ENCODE measurements at regions not wholly inside any gene's neighbourhood (a gene's known extent, or its start where the extent isn't known, plus 50 kb on each side); places are given as distances from the start of the nearest gene placed in this dataset.

DNA sequence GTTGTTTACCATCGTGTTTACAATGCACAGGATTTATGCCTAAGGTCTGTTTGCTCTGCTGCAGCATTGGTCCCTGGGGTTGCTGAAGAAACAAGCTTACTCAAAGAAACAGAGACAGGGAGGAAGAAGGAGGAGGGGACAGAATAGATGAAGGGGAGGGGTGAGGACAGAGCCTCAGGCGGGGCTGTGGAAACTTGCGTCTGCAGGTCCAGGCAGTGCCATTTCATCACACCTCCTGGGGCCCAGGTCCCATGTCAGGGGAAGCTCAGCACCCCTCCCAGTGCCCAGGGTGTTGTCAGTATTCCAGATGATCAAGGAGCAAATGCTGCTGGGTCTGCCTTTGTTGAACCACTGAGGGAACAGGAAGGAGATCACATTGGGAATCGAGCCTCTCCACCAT, 1406.8 kb downstream of the TBC1D22A start:
- no peak for DNase-seq

DNA sequence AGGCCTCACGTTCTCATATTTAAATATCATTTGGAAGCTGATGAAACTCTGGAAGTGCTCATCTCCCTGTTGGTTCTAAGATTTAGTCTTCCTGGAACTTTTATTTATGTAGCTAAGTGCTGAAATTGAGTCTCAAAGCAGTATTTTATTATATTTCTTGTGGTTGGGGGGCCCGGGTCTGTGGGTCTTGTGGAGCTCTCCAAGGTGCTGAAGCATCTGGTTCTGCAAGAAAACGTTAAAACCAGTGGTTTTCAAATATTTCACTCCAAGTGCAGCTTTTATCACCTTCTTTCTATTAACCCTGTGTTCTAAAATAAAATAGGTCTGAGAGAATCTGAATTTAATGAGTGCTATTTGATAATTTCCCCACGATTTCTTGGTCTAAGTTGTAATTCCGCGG, 1404.8 kb downstream of the TBC1D22A start:
- no peak for DNase-seq

DNA sequence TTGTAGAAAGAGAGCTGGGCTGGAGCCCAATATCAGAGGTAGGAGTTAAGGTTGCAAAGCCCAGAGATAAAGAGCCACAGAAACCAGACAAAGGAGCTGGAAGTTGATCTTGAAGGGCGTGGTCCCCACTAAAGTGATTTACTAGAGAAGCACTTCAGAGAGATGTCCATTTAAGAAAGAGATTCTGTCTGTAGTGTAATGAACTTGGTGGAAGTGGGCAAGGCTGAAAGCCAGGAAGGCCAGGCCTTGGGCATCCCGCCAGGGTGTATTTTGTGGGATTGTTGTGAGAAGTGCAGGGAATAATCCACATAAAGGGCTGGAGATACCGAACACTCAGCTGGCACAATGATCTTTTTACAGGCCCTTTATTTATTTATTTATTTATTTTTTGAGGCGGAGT, 1398.8 kb downstream of the TBC1D22A start:
- DNase-seq: no peak

DNA sequence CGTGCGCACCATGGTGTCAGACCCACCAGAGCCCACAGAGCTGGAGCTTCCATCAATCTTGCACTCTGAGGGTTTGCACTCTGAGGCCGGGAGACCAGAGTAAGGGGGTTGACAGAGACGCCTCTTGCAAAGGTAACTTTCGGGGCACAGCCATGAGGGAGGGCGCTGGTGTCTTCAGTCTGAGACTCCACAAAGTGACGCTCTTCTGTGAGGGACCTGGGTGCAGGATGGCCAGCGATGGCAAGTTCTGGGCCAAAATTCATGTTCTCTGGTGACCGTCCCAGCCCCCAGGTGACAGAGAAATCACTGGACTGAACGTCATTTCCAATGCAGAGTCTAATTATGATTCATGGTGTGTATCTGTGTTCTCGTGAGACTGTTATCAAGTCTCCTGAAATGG, 1395.2 kb downstream of the TBC1D22A start:
- no peak for DNase-seq

DNA sequence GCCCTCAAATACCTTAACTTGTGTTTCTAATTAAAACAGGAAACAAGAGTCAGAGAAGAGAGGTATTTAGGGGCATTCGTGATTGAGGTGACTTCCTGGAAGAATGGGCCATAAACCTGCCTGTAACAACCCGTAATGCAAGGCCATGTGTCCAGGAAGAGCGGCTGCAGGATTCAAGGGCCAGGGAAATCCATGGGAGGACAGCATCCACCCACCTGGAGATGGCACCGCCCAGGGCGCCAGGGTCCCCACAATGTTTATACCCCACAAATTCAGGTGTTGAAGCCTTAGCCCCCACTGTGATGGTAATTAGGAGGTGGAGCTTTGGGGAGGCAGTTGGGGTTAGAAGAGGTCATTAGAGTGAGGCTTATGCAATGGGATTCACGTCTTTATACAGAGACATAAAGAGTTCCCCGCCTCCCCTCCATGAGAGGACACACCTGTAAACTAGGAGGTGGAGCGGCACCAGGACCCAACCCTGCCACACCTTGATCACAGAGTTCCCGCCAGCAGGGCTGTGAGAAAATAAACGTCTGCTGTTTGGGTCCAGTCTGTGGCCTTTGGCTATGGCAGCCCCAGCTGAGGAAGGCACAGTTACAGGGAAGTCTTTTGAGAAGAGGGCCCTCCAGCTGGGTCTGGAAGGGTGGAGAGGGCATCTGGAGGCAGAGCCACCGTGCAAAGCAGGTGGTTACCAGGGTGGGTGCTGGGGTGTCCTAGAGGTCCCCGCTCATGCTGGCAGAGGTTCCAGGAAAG, 1394.3 kb downstream of the TBC1D22A start:
- DNase-seq: no peak

DNA sequence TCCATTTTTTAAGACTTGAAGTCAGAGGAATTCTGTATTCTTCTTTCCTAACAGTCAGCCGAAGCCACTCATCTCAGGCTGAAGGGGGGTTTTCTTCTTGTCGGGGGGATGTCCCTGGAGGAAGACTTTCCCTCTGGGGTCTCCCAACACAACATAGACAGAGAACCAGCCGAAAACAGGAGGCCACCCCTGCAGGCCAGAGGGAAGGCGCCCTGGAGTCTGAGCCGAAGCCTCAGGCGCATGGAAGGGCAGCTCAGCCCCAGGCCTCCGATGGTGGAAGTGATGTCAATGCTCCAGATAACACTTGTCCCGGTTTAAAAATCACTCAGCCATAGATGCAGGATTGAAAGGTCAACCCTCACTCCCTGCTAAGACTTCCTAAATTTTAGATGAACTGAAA, 1393.0 kb downstream of the TBC1D22A start:
- DNase-seq: no peak

DNA sequence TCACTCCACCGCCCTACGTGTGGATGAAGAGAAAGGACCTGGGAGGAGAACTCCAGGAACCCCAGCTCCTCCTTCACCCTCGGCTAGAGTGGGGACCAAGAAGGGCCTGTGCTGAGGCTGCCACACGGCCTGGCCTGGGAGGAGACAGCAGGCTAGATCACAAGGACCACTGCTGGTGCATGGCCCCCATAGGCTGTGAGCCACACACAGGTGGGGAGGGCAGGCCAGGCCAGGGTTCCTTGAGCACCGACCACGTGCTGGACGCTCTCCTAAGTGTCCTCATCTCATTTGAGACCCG, 1392.4 kb downstream of the TBC1D22A start:
- DNase-seq: no peak

DNA sequence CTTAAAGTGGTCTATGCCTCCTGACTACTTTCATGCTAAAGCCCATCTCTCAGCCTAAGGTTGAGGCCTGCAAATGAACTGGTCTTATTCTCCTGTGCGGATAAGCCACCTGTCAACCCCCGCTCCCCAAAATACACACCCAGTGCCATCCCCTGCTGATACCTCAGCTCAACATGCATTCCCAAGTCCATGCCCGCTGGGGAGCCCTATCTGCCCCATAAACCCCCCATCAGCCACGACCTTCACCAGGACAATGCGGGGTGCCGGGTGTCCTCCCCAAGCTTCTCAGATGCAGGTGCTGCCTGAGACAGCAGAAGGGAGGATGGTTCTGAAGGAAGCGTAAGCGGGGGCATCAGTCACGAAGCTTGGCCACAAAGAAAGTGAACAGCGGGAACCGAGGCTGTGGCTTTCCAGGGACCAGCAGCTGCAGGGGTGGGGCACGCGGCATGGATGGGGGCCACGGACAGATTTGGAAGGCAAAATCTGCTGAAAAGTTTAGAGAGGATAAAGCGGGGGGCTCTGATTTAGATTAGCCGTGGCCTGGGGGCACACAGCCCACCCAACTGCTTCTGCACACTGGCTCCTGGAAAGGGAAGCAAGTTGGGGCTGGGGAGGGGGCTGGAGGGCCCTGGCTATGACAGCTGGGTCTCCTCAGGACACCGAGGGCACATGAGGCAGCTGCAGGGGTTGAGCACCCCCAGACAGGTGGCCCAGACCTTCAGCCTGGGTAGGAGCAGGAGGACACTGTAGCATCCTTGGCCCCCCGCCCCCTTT, 1391.9 kb downstream of the TBC1D22A start:
- DNase-seq: no peak

DNA sequence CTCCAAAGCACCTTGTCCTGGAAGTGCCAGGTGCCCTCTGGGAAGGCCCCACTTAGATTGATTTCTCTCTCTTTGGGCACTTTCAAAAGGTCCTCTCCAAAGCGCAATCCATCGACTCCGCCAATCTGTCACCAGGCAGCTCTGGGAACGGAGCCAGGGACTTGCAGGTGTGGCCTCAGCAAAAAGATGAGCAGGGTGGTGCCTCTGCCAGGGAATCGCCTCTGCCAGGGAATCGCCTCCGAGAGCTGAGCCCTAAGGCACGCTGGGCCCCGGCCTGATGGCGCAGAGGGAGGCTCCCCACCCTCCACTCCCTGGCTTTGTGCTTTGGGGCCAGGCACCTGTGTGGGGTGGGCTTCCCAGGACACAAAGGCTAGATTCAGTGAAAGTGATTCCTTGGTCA, 1391.3 kb downstream of the TBC1D22A start:
- DNase-seq: no peak

DNA sequence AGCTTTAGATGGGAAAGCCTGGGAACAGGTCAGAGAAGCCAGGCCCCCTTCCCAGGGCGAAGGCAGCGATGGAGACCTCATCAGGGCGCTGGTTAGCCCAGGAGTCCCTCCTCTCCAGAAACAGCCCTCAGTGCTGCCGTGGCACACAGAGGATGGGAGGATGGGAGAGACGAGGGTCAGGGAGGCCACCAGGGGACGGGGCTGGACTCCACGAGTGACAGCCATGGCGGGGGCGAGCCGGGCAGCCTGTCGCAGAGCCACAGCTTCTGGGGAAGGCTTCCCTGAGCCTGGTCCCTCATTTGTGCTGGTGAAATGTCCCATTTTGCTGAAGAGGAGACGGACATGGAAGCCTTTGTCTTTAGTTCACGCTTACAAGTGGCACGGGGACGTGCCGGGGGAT, 1390.5 kb downstream of the TBC1D22A start:
- DNase-seq: no peak

DNA sequence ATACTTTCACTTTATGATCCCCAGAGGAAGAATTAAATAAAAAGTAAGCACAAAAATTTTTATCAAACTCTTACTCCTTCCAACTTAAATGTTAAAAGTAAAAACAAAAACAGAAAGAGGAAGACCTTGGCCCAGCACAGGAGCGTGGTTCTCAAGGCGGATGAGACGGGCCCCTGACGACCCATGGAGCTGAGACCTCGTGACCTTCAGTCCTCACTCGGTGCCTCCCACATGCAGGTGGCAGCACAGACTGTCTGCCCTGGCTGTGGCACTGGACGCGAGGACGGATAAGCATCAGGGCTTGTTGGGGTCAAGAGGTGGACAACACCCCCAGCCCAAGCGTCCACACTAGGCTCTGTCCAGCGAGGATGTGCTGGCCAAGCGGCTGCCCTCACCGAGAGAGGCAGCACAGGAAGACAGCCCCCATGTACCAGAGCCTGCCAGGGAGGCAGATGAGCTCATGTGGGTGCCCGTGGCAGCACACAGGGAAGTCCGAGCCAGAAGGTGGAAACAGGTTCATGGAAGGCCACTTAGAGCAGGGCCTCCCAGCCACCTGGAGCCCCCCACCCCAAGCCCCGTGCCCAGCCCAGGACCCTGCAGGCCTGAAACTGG, 1389.8 kb downstream of the TBC1D22A start:
- no peak for DNase-seq

DNA sequence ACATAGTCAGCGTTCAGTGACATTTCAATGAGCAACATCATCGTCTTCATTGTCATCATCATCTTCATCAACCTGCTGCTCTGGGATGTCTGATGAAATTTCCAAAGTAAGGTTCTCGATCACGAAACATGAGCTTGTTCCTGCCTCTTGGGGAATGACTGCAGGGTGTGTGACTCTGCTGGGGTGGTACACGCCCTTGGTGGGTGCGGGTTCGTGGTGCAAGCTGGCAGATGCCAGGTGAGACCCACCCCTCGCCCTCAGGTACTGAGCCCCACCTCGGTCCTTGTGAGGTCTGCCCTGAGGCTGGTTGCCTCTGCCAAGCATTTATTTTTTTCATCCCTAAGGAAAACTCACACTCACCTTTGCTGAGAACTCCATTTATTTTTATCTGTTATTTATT, 1389.2 kb downstream of the TBC1D22A start:
- no peak for DNase-seq

DNA sequence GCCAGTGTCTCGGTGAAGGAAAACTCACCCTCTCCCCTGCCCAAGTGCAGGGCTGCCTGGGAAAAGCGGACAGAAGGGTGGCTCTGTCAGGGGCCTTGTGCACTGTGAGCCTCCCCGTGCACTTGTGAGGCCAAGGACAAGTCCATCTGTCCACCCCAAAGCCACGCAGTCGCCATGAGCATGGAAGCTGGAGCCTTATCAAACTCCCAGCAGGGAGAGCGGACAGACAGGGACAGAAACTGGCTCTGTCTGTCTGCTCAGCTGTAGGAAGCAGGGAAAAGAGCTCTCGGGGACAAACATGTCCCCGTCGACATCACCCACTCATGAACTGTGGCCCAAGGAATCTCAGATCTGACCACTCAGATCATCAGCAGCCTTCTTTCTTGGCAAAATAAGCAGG, 1385.4 kb downstream of the TBC1D22A start:
- no peak for DNase-seq

DNA sequence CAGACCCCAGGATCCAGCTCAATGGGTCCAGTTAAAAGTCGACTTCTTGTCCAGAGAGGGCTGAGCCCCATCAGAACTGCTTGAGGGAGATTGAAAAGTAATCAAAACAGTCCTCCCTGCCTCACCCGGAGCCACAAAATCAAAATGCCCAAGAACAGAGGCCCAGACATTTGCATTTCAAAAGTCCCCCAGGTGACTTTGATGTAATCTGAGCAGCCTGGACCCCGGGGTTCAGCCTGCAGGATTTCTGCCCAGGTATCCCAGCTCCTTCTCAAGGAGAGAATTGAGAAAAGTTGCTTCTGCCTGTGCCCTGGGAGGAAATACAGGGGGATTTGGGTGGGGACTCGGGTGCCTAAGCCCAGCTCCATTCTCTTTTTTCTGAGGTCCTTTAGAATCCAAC, 1385.0 kb downstream of the TBC1D22A start:
- no peak for DNase-seq

DNA sequence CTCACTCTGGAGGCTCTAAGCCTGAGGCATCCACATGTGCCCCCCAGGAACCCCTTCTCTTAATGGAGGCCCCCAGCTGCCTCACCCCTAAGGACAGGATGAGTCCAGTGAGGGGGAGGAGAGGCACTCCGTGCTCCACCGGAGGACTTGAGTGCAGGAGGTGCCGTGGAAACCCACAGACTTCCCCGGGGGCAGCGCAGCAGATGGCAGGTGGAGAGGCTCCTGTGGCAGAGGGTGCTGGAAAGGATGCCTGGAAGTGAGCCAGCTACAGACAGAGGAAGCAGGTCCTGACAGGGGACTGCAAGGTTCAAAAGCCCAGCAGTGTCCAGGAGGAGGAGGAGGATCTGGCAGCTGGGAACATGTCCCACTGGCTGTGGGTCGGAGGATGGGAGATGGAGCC, 1384.0 kb downstream of the TBC1D22A start:
- DNase-seq: no peak

DNA sequence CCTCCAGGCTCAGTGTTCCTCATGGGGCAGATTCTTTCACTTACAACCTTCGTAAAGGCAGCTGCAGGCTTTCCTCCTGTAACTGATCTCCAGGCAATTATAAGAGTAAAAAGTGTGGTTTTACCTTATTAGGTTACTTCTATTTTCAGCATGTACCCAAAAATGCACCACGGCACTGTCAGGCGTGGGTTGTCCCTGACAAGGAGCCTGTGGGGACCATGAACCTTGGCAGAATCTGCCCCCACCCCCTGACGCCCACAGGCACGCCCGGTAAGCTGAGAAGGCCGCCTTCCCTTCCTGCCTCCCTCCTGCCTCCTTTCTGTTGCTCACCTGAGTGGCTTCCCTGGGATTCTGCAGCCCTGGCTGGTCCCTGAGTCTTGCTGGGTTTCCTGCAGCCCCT, 1383.3 kb downstream of the TBC1D22A start:
- DNase-seq: no peak

DNA sequence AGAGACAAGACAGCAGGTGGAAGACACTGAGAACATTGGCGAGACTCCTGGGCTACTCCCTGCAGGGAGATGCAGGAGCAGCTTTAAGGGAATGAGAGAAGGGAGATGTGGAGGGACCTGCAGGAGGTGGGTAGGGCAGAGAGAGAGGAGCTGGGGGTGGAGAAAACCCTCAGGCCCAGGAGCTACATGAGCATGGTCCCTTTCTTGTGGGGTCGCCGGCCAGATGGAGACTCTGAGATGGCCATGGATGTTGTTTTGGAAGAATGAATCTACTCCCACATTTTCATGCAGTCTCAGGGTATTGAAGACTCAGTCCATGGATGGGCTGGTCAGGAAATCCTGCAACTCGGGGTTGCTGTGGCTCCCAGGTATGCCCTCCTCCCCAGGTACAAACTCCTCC, 1381.9 kb downstream of the TBC1D22A start:
- DNase-seq: no peak

DNA sequence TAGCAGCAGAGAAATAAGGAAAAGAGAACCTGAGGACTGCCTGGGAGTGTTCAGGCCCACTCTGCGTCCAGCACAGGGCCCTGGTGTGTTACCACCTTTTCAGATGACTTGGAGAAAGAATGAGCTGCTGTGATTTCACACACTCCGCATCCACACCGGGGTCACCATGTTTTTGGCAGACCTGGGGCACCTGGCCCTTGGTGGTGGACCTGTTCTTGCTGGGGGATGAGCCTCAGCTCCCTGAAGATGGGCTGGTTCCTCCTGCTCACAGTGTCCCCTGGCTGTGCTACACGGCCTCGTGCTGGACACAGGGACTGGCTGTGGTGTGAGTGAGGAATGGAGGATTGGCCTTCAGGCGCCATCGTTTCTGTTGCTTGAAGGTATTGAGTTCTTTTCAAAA, 1381.4 kb downstream of the TBC1D22A start:
- DNase-seq: no peak

DNA sequence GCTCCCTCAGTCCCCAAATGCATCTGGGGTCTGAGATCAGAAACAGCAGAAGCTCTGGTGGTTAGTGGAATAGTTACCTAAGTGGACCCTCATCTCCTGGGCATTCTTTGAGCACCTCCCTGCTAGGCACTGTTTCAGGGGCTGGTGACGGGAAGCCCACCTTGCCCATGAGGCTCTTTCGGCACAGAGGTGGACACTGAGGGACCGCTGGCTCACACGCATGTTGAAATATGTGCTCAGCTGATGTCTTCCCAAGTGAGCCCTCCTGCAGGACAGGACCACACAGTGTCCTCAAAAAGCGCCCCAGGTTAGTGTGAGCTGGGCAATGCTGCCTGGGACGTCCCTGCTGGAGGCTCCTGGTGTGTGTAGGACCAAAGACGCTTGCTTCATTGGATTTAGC, 1379.9 kb downstream of the TBC1D22A start:
- no peak for DNase-seq

DNA sequence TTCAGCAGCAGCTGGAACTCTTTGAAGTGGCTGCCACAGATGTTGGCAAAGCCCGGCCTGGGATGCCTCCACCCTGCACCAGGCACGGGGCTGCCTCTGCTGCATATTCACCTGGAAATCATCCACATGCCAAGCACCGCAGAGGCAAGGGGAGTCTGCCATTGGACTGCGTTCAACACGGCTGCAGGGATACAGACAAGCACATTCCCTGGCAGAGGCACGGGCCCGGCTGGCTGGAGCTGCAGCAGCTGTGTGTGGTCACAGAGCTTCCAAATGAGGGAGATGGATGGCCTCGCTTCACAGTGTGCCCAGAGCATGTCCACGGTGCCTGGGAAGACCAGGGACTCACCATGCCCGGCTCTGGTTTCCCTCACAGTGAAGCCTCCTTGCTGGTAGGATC, 1378.9 kb downstream of the TBC1D22A start:
- DNase-seq: no peak

DNA sequence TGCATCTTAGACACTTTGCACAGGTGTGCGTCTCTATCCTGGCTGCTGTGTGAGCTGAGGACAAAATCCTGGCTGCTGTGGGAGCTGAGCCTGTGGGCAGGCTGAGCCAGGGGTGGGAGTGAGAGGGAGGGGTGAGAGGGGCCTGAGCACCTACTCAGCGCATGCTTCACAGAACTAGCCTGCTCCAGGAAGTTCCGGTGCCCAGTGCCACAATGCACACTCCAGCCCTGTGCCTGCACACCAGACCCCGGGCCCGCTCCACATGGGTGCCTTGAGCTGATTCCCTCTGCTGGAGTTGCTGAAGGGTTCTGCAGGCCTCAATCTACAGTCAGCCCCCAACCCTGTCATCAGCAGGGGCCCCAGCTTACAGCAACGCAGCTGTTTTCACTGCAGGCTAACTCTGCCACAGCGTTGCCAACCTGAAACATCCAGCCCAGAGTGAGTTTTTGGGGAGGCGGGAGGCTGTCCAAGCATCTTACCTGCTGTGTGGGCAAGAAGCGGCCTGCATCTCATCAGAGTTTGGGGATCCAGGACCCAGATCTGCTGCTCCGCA, 1377.9 kb downstream of the TBC1D22A start:
- DNase-seq: no peak

DNA sequence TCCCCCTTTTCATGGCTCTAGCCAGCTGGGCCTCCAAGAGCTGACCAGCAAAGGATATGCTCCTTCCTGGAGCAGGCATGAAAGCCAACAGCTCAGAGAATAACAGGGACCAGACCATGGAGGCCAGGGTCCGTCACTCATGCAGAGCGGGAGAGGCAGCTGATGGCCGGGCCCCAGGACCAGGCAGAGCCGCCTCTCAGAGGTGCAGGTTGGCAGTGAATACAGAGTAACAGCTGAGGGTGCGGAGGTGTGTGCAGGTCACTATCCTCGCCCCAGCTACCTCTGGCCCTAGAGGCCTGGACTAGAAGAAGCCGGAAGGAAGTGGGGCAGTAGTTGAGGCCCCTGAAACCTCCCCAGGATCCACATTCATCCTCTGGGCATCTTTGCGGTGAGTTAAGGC, 1377.3 kb downstream of the TBC1D22A start:
- DNase-seq: no peak

DNA sequence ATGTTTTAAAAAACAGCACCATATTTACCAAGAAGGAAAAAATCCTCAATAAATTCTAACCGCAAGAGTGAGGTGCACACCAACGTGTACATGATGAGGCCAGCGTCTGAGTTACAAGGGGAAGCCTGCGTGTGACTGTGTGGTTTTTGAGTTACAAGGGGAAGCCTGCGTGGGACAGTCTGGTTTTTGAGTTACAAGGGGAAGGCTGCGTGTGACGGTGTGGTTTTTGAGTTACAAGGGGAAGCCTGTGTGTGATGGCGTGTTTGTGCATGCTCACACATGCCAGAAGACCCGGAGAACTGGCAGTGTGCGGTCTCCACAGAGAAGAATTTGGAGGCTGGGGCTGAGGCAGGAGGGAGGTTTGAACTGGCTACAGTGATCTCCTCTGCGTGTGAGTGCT, 1376.4 kb downstream of the TBC1D22A start:
- DNase-seq: no peak

DNA sequence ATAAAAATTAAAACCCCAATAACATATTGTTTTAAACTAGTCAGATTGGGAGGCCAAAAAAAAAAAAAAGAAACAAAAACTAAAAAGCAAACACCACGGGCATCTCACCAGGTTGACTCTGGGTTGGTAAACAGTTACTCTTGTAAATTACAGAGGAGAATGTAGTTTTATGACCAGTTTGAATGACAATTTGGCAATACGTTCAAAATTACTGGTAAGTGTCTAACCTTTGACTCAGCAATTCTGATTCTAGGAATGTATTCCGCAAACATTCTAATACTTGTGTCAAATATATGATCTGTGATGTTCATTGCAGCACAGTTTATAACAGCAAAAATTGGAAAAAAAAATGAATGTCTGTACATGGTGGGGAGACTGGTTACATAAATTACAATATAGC, 1376.0 kb downstream of the TBC1D22A start:
- DNase-seq: no peak
